ENCODE measurements at regions not wholly inside any gene's neighbourhood (a gene's known extent, or its start where the extent isn't known, plus 50 kb on each side); places are given as distances from the start of the nearest gene placed in this dataset.

- no peak for DNase-seq (ENCODE audit: low read depth in 2 of 2)
Observed at GRCh38 chrX:51798701-51799100, 55.5 kb downstream of the GSPT2 start.

- DNase-seq (ENCODE audit: low read depth in 2 of 2): peak; percentile 4 to 17
Observed at GRCh38 chrX:51802917-51803688, 59.9 kb downstream of the GSPT2 start.

- no peak for DNase-seq (ENCODE audit: low read depth in 2 of 2)
Observed at GRCh38 chrX:51803833-51804232, 60.6 kb downstream of the GSPT2 start.

GRCh38 chrX:51804741-51805140 lies 61.5 kb downstream of the GSPT2 start:
- DNase-seq (ENCODE audit: low read depth in 2 of 2): no peak

- no peak for DNase-seq (ENCODE audit: low read depth in 2 of 2)
Observed at GRCh38 chrX:51813886-51814460, 70.7 kb downstream of the GSPT2 start.

GRCh38 chrX:51824061-51824460 lies 69.4 kb upstream of the MAGED1 start:
- no peak for DNase-seq (ENCODE audit: low read depth in 2 of 2)

GRCh38 chrX:51825436-51825835 lies 68.0 kb upstream of the MAGED1 start:
- no peak for DNase-seq (ENCODE audit: low read depth in 2 of 2)

GRCh38 chrX:51834076-51834475 lies 59.3 kb upstream of the MAGED1 start:
- no peak for DNase-seq (ENCODE audit: low read depth in 2 of 2)

- no peak for DNase-seq (ENCODE audit: low read depth in 2 of 2)
Observed at GRCh38 chrX:51836823-51837222, 56.6 kb upstream of the MAGED1 start.

- DNase-seq (ENCODE audit: low read depth in 2 of 2): no peak
Observed at GRCh38 chrX:51837451-51837850, 56.0 kb upstream of the MAGED1 start.

- no peak for DNase-seq (ENCODE audit: low read depth in 2 of 2)
Observed at GRCh38 chrX:51837921-51838320, 55.5 kb upstream of the MAGED1 start.

All from stimulated activated CD4-positive, alpha-beta T cell treated with anti-CD3 and anti-CD28 coated beads, Interleukin-1b, Interleukin-23, amount 100 ng/mL, for 1 hour (primary cell).